Occipital lobe (tissue), 1 donor: ENCODE measurements at regions not wholly inside any gene's neighbourhood (a gene's known extent, or its start where the extent isn't known, plus 50 kb on each side); places are given as distances from the start of the nearest gene placed in this dataset.

Experiments used
- DNase-seq: peaks from one replicate; lab custom pipeline; 2025; lab: John Stamatoyannopoulos, UW

DNA sequence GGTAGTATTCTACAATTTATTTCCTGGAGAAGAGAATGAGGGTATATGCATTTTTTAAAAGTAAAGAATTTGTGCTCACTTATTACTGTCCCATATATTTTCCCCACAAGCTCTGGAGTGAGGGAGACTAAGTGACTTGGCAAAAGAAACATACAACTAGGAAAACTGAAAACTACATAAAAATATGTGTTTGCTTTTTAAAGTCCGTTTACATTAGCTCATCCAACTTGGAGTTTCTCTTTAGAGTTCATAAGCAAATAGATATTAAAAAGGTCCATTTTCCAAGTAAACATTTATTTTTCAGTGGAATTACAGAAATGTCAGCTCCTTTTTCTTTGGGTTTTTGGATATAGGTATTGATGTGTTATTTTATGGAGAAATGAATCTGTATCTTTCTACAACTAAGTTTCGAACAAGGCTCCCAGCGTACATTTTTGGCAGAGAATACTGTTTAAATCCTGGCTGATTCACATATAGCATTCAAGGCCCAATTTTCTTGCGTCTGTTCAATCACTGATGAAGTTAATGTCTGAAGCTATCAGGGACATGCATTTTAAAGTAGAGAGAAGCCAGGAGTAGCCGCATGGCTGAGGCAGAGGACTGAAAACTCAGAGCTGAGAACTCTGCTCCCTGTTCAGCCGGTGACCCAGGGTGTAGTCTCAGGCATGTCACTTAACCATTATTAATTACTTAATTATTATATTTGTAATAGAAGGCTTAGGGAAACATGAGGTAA is 729.4 kb downstream of the EFNB2 start:
- no peak for DNase-seq

DNA sequence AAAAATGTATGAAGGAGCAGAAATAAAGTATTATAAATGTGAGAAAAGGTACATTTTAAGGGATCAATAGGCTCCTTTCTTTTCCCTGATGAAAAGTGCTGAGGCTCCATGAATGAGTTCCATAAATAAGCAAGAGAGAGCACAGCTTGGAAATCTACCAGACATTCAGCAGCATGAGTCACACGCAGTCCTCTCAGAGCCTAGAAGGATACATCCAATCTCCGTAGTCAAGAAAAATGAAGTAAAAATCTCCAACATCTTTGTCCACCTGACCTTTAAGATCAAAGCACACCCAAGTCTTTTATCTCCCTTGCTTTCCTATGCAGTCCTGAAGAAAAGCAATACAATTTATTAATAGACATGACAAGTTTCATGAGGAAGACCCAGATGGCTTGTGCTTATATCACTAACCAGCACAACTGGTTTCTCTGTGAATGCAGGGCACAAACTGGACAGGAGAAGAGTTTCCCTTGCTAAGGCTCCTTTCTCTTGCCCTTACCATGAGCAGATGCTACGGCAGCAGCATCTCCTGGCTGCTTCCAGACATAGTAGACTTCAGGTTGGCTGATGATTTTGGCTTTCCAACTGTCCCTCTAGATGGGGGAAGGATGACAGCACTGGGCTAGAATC is 730.8 kb downstream of the EFNB2 start:
- DNase-seq, result peak; percentile 14

DNA sequence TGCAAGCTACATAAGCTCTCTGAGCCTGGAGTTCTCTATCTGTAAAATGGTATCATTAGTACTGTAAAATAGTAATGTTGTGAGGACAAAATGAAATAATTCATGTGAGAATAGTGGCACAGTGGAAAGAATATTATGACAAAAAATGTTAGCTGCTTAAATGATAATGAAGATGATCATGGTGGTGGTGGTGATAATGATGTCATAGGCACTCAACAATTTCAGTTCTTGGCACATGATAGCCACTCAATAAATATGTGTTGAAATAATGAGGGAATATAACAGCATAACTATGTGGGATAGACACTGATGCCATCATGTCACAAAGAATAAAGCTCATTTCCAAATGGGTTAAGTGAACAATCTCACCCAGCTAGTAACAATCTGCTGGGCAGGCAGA is 736.3 kb downstream of the EFNB2 start:
- DNase-seq, result no peak

DNA sequence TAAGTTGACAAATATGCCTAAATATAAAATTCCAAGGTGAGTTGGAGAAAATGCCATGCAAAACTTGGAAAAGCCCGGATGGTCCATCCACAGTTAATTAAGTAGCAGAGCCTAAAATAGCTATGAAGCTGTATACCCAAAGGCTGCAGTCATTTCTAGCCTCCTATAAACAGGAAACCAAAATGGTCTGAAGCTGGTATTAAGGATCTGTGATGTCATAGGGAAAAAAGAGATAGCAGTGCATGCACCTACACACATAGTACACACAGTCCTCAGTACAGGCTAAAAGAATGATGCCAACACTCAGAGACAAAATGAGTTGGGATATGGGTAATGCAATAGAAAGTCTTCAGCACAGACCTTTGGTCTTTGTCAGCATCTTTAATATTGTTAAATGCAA is 736.9 kb downstream of the EFNB2 start:
- DNase-seq, result no peak

DNA sequence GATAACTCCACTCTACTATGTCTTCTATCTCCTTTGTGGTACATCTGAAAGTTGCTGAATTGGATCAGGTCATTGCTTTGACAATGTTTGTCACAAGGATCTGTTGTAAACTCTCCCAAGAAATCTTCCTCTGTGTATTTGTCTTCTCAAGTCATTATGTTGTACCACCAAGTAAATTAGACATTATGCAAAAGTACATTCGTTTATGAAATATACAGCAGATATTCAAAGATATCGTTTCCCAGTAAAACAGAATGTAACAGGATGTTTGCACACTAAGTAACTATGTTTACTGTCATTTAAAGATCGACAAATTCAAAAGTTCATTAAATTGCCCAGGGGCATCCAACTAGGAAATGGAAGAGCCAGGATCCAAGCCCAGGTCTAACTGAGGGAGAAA is 739.4 kb downstream of the EFNB2 start:
- DNase-seq, result no peak

DNA sequence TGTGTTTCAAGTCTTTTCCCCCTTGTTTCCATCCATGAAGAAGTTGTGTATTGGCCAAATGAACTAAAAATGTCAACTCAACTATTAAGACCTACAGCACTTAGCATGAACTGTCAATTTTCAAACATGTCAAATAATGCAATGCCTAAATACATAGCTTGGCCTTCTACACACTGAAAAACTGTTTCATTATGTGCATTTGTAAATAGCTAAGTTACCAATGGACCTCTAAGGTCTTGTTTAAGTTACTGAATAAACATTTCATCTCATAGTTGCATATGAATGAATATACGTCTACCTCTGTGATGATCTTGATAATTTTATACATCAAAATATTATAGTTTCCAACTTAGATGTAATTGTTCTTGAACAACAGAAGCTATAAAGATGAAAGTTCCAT is 744.5 kb downstream of the EFNB2 start:
- no peak for DNase-seq

DNA sequence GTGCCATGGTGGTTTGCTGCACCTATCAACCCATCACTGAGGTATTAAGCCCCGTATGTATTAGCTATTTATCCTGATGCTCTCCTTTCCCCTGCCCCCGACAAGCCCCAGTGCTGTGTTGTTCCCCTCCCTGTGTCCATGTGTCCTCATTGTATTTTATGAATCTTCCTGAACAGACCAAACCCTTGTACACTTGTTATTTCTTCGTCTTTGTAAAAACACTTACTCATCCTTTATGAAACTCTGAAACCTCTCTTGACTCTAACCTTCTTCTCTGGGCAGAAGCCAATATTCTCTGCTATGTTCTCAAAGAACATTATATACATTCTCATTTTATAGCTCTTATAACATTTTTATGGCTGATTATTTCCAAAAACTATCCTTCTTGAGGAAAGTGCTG is 746.9 kb downstream of the EFNB2 start:
- no peak for DNase-seq

DNA sequence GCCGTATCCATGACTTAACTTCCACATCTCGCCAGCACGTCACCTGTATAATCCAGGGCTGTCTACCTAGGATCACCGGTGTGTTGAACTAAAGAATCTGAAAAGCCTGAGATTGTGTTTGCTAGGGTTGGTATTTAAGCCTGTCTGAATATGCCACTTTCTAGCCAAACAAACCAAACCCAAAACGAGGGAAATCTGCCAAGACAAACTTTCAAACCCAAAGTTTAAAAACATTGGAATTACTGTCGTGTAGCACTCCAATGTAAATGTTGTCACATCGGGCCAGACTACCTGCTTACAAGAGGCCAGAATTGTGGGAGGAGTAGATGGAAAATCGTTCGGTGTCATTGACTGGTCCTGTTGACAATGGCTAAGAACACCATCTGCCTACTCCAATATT is 747.8 kb downstream of the EFNB2 start:
- no peak for DNase-seq

DNA sequence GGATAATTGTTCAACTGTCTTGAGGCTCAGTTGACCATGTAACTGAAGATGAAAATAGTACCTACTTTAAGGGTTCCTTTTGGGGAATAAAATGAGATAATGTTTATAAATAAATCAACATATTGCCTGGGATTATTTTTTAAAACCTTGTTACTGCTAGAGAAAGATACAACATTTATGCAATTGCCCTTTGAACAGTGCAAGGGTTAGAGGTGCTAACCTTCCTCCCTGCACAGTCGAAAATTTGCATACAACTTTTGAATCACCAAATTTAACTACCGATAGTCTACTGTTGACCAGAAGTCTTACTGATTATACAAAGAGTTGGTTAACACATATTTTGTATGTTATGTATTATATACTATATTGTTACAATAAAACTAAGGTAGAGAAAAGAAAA is 750.0 kb downstream of the EFNB2 start:
- DNase-seq, result no peak

DNA sequence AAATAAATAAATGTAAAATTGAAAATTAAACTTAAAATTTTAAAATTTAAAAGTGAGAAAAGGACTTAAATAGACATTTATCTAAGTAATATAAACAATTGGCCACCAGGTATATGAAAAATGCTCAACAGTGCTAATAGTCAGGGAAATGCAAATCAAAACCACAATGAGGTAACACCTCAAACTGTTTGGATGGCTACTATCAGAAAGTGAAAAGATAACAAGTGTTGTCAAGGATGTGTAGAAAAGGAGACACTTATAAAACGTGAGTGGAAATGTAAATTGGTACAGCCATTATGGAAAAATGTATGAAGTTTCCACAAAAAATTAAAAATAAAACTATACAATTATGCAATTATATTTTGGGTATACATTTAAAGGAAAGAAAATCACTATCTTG is 752.2 kb downstream of the EFNB2 start:
- DNase-seq, result no peak

DNA sequence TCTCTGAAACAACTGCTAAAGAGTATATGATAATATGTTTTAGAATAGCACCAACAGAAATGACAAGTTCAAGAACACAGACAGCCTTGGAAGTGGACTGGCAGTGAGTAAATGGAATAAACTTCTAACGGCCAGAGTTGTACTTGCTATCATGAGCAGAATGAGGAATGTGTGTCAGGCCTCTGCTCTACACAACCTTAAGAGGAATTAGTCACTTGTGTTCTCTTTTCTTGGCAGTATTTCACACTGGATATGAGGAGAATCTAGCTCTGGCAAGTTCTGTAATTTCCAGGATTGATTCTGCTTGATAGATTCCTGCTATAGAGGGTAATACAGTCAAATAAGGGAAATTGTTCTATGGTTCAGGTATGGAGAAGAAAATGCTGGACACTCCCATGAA is 757.3 kb downstream of the EFNB2 start:
- DNase-seq, result no peak

DNA sequence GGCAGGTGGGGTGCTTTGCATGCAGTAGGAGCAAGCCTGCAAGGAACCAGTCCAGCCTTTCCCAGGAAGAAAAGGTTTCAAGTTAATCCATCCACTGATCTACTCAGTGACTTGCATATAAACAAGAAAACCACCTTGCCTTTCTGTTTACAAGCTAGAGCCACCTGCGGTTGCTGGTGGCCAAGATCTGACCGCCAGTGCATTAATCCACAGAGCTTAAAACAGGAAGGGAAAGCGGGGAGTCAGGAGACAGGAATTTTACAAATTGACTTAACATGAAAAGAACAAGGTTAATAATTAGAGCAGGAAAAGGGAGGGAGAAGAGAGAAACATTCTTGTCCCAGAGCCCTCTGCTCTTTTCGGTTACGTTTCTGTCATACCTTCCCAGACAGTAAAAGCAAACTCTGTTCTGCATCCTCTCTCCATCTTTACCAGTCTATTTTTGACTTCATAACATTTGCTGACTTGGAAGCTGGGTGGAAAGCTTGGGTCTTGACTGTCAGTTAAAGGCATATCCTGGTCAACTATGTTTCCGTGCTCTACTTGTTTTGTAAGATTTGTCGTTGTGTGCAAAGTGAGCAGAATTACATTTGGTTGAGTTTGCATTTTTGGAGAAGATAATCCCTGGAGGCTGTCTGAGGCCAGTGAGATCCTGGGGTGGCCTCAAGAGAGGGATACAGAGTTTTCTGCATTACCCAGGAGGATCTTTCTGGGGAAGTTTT is 760.6 kb downstream of the EFNB2 start:
- DNase-seq, result no peak

DNA sequence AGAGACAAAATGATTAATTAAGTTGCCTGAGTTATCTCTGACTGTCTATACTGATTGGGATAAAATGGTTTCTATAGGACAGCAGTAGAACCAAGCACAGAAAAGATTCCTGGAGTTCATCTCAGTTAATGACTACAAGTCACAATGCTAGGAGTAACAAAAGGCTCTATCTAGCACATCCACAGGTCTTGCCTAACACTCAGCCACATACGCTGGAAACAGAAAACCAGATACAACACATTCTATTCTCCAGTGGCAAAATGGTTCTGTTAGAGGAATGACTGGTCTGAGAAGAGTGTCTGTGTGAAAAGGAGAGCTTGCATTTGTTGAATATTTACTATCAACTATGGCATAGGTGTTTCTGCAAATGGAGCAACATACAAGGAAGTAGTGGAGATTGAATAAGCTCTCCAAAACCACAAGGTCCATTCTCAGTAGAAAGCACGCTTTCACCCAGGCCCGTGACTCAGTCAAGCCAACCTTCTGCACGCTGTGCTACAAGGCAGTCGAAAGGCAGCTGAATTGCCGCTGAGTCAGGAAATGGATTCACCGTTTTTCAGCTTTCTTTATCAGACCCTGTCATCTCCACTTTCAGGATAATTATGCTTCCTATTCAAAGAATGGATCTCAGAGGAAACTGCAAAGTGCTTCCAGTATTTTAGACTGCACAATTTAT is 761.5 kb downstream of the EFNB2 start:
- DNase-seq, result no peak

DNA sequence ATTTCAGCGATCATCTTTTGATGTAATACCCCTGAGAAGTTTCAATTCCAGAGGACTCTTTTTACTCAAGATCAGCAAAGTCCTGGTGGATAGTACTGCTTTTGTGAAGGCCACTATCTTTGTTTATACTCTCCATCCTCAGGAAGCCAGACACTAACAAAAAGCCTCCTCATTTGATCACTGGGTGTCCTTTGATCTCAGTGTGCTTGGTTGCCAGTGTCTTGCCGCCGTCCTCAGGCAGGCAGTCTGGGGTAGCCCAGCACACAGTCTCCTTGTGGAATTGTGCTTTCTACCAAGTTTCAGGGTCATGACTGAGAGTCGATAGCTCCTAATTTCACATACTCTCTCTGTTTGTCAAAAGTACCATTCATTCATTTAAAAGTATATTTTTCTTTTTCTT is 762.2 kb downstream of the EFNB2 start:
- no peak for DNase-seq

DNA sequence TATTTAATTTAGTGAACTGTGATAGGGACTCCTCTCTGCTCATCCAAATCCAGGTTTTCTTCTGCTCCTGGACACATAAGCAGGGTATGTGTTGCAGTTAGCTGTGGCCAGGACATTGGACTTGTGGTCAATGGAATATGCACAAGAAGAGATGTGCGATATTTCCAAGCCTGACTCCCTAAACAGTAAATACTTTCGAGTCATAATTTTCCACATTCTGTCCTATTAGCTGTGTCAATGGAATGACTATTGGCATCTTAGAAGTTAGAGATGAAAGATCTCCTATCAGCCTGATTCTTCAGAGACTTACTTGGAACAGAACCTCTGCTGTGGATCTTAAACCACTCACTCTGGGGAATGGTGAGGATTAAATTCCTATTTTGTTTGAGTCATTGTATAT is 771.0 kb downstream of the EFNB2 start:
- DNase-seq, result no peak

DNA sequence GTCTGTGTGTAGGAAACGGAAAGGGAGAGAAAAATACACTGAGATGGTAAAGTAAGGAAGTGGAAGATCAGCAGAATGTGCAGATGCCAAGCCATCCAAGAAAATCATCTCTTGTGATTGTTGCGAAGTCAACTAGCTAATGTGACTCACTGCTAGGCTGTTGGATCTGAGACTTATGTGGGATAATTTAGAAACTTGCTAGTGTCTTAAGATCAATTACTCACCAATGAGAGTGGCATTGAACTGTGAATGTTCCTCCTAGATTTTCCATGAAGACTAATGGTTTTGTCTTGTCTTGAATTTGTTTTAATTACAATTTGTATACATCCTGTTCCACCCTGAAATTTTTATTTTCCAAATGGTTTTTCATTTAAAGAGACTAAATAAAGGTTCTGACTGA is 771.6 kb downstream of the EFNB2 start:
- DNase-seq, result no peak

DNA sequence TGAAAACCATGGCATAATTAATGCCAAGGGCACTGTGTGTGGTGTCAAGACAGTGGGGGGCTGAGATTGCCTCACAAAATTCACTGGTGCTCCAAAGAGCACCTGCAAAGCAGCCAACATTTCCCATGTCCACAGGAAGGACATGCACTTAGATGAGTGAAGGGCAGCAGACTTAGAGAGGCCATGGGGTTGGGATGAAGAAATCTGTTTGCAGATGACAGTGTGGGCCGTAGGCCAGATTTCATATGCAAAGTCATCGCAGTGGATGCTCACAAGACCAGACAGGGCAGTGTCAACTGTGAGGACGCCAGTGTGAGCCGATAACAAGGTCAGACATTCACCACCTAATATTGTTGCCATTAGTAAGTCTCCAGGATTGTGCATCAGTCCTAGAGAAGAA is 773.4 kb downstream of the EFNB2 start:
- DNase-seq, result no peak

DNA sequence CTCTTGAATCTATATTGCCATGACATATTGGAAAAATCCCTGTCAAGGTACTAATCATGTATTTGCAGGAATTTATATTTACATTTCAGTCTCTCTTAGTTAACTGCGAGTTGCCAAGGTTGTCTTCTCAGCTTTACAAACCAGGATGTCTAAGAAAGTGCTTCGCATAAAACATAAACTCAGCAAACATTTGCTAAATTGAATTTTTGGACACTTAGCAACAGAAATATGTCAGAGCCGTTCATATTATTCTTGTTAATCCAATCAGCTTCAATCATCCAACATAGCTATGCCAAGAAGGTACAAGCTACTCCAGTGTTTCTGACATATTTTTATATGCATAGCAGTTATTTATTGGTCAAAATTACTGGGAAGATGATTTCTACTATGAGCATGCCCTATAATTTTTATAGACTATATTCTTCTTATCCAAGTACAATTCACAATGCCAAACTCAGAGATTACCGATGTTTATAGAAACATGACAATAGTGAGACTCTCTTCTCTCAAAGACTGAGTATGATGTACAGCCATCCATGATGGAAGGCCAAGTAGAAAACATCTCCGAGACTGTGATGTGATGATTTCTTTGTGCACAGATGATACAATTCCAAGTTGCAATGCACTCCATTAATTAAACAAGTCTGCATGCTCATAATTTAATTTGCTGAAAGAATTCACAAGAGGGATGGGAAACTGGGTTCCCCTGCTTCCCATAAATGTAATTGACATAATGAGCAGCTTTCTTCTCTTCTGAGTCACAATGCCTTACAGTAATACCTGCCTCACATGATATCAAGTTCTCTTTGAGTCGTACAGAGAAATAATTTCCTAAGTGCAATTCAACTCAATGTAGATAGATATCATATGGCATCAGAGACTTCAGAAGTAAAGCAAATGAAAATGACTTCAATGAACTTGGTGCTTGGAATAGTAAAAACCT is 776.3 kb downstream of the EFNB2 start:
- no peak for DNase-seq

DNA sequence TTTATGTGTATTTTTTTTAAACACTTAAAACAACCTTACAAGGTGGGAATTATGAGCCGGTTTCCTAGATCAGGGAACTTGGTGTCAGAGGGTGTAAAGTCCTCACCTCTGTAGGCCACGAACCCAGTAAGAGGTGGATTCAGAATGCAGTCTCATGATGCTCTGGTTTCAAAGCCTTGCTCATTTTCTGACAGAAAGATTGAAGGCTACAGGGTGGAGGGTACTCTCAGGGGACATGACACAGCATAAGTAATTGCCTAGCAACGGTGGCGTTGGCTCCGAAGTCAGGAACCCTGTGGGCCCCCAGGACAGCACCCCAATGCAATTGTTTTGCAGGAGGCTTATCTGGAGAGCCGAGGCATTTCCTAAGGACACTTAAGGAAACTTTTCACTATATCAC is 794.7 kb downstream of the EFNB2 start:
- no peak for DNase-seq

DNA sequence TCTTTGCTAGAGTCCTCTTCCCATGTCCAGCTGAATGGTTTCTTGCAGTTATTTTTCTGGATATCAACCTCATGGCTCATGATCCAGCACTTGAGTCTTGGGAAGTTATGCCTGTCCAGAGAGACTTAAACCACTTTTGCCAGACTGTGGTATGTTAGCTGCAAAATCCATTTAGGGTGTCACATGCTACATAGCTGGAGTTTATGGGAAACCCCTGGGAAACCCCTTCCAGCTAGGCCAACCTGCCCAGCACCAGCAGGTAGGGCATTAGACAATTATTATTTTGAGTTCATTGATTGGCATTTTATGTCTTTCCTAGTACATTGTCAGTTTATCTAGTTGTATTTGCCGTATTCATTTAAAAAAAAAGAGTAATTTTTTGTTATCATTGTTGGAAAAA is 797.8 kb downstream of the EFNB2 start:
- no peak for DNase-seq

DNA sequence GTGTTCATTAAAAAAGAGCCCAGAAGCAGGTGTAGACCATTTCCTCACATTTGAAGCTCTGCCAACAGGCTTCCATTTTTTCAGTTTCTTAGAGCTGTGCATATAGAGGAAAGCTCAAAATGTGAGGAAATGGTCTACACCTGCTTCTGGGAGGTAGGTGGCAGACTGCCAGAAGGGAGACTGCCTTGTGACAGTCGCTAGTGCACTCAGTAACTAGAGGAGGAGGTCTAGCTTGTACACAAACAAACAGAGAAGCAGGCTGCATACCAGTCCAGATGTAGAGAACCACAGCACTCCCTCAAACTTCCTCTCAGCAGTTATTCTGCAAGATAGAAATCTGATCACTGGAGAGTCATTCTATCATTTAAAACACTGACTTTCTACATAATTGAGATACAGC is 800.2 kb downstream of the EFNB2 start:
- DNase-seq, result no peak
